ENCODE measurements at regions not wholly inside any gene's neighbourhood (a gene's known extent, or its start where the extent isn't known, plus 50 kb on each side); places are given as distances from the start of the nearest gene placed in this dataset.

DNA sequence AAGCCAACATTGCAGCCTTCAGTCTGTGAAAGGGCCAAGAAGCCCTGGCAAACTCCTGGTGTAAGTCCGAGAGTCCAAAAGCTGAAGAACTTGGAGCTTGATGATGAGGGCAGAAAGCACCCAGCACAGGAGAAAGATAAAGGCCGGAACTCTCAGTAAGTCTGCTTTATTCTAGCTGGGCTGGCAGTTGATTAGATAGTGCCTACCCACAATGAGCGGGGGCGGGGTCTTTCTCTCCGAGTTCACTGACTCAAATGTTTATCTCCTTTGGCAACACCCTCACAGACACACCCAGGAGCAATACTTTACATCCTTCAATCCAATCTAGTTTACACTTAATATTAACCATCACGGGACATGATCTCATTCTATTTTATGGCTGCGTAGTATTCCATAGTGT lies 1317.1 kb downstream of the SLITRK1 start:
- Histone ChIP-seq H3K27ac (no peak overlapping the region), H3K27me3 (no peaks in the 10 kb centered on the region), H3K4me1 (no peaks in the 10 kb centered on the region), H3K36me3 (no peaks in the 10 kb centered on the region), H3K4me3 (no peak overlapping the region), H3K9me3 (no peaks in the 10 kb centered on the region)
- no peak for DNase-seq (ENCODE audit: low spot score)
- no peak for TF ChIP-seq CTCF (IDR thresholded peaks at IDR 0.05)

- TF ChIP-seq CTCF (IDR thresholded peaks at IDR 0.05): no peak
- Histone ChIP-seq H3K27ac (no peak overlapping the region), H3K4me3 (no peak overlapping the region), H3K27me3 (no peaks in the 10 kb centered on the region), H3K9me3 (no peaks in the 10 kb centered on the region), H3K4me1 (no peaks in the 10 kb centered on the region), H3K36me3 (no peaks in the 10 kb centered on the region)
- no peak for DNase-seq (ENCODE audit: low spot score)
Measured at GRCh38 chr13:82560889-82561288, 1321.4 kb downstream of the SLITRK1 start.

GRCh38 chr13:82522872-82523271 lies 1359.4 kb downstream of the SLITRK1 start:
- no peaks in the 10 kb centered on the region for H3K27me3 ChIP-seq
- H3K9me3 ChIP-seq: no peaks in the 10 kb centered on the region
- H3K4me1 ChIP-seq: no peaks in the 10 kb centered on the region
- no peaks in the 10 kb centered on the region for H3K36me3 ChIP-seq
- no peak for DNase-seq (ENCODE audit: low spot score)
- TF ChIP-seq CTCF (IDR thresholded peaks at IDR 0.05): no peak
- H3K4me3 ChIP-seq: no peak overlapping the region
- H3K27ac ChIP-seq: no peak overlapping the region

DNA sequence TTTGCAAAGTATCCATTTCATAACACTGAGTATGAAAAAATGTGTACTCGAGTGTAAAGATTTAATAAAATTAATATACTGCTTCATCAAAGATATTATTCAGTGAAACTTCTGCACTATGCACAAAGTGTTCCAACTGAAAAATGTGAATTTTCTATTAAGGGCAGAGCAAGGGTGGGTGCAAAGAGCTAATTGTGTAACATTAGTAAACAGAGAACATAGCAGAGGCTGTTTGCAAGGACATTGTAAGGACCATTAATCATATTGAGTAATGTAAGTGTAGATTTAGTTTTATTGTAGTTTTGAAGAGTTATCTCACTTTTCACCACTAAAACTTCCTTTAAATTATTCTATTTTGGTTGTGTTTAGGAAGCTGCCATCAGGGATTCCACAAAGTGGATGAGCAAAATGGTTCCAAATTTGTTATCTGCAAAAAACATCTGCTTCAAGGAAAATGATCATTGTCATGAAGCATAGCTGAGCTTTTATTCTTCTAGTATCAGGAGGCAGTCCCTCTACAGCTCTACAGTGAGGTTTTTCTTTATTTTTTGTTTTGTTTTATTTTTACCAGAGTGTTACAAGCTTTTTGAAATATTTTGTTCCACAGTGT lies 1375.4 kb downstream of the SLITRK1 start:
- Histone ChIP-seq H3K27me3 (no peaks in the 10 kb centered on the region), H3K27ac (no peak overlapping the region), H3K9me3 (no peaks in the 10 kb centered on the region), H3K4me1 (no peaks in the 10 kb centered on the region), H3K36me3 (no peaks in the 10 kb centered on the region), H3K4me3 (no peak overlapping the region)
- TF ChIP-seq CTCF (IDR thresholded peaks at IDR 0.05): no peak
- no peak for DNase-seq (ENCODE audit: low spot score)

- no peak for TF ChIP-seq CTCF (IDR thresholded peaks at IDR 0.05)
Measured at GRCh38 chr13:82501834-82502233, 1380.4 kb downstream of the SLITRK1 start.

GRCh38 chr13:82480415-82480814 lies 1401.9 kb downstream of the SLITRK1 start:
- no peak for TF ChIP-seq CTCF (IDR thresholded peaks at IDR 0.05)
- no peaks in the 10 kb centered on the region for H3K4me1 ChIP-seq
- H3K27me3 ChIP-seq: peaks cover 0 to 4% of the 10 kb centered on the region in 2 donors
- H3K4me3 ChIP-seq: no peak overlapping the region
- no peak for DNase-seq (ENCODE audit: low spot score)
- no peaks in the 10 kb centered on the region for H3K36me3 ChIP-seq
- no peak overlapping the region for H3K27ac ChIP-seq
- no peaks in the 10 kb centered on the region for H3K9me3 ChIP-seq

More at GRCh38 chr13:82501834-82502233, 1380.4 kb downstream of the SLITRK1 start:
- DNase-seq (ENCODE audit: low spot score): no peak
- Histone ChIP-seq H3K9me3 (no peaks in the 10 kb centered on the region), H3K4me3 (no peak overlapping the region), H3K36me3 (no peaks in the 10 kb centered on the region), H3K27me3 (no peaks in the 10 kb centered on the region), H3K4me1 (no peaks in the 10 kb centered on the region), H3K27ac (no peak overlapping the region)
